ENCODE measurements at regions not wholly inside any gene's neighbourhood (a gene's known extent, or its start where the extent isn't known, plus 50 kb on each side); places are given as distances from the start of the nearest gene placed in this dataset.

GRCh38 chr12:108462686-108463085 is 52.4 kb upstream of the FICD start:
- DNase-seq (ENCODE audit: insufficient read length, low spot score) = no peak
- FAIRE-seq = no peak

GRCh38 chr12:108461058-108461660 is 53.9 kb upstream of the FICD start:
- FAIRE-seq = no peak

GRCh38 chr12:108459149-108459548 is 55.9 kb upstream of the FICD start:
- DNase-seq (ENCODE audit: insufficient read length, low spot score) (no peak), FAIRE-seq (no peak)

More at GRCh38 chr12:108461058-108461660, 53.9 kb upstream of the FICD start:
- DNase-seq (ENCODE audit: insufficient read length, low spot score) = no peak

- no peak for FAIRE-seq
- no peak for DNase-seq (ENCODE audit: insufficient read length, low spot score)
Observed at GRCh38 chr12:108457734-108458361, 57.2 kb upstream of the FICD start.

GRCh38 chr12:108457006-108457733 is 57.9 kb upstream of the FICD start:
- peak; percentile 57 for DNase-seq (ENCODE audit: insufficient read length, low spot score)
- peak; percentile 94 for FAIRE-seq

- FAIRE-seq (no peak), DNase-seq (ENCODE audit: insufficient read length, low spot score) (no peak)
Observed at GRCh38 chr12:108455706-108456105, 59.4 kb upstream of the FICD start.

- DNase-seq (ENCODE audit: insufficient read length, low spot score) (no peak), FAIRE-seq (no peak)
Observed at GRCh38 chr12:108454539-108455139, 60.4 kb upstream of the FICD start.

- no peak for FAIRE-seq
Observed at GRCh38 chr12:108449478-108449877, 65.6 kb upstream of the FICD start.

GRCh38 chr12:108448246-108448645 is 66.8 kb upstream of the FICD start:
- DNase-seq (ENCODE audit: insufficient read length, low spot score) (no peak), FAIRE-seq (no peak)

More at GRCh38 chr12:108449478-108449877, 65.6 kb upstream of the FICD start:
- DNase-seq (ENCODE audit: insufficient read length, low spot score) = no peak

- no peak for DNase-seq (ENCODE audit: insufficient read length, low spot score)
- no peak for FAIRE-seq
Observed at GRCh38 chr12:108447168-108447832, 67.8 kb upstream of the FICD start.

GRCh38 chr12:108446766-108447165 is 68.3 kb upstream of the FICD start:
- FAIRE-seq (no peak), DNase-seq (ENCODE audit: insufficient read length, low spot score) (no peak)

GRCh38 chr12:108442910-108443309 is 72.2 kb upstream of the FICD start:
- FAIRE-seq (no peak), DNase-seq (ENCODE audit: insufficient read length, low spot score) (no peak)

- DNase-seq (ENCODE audit: insufficient read length, low spot score) = no peak
- no peak for FAIRE-seq
Observed at GRCh38 chr12:108442067-108442466, 73.0 kb upstream of the FICD start.

GRCh38 chr12:108441549-108441948 is 73.5 kb upstream of the FICD start:
- FAIRE-seq (no peak), DNase-seq (ENCODE audit: insufficient read length, low spot score) (no peak)

- no peak for FAIRE-seq
- DNase-seq (ENCODE audit: insufficient read length, low spot score) = no peak
Observed at GRCh38 chr12:108440736-108441135, 74.3 kb upstream of the FICD start.

- DNase-seq (ENCODE audit: insufficient read length, low spot score) (no peak), FAIRE-seq (no peak)
Observed at GRCh38 chr12:108438667-108439066, 76.4 kb upstream of the FICD start.

GRCh38 chr12:108432423-108433121 is 82.5 kb upstream of the FICD start:
- FAIRE-seq (no peak), DNase-seq (ENCODE audit: insufficient read length, low spot score) (no peak)

- no peak for FAIRE-seq
- no peak for DNase-seq (ENCODE audit: insufficient read length, low spot score)
Observed at GRCh38 chr12:108430926-108431325, 84.2 kb upstream of the FICD start.

- FAIRE-seq = no peak
- no peak for DNase-seq (ENCODE audit: insufficient read length, low spot score)
Observed at GRCh38 chr12:108430245-108430644, 84.8 kb upstream of the FICD start.

- DNase-seq (ENCODE audit: insufficient read length, low spot score) = no peak
- no peak for FAIRE-seq
Observed at GRCh38 chr12:108425238-108425795, 86.2 kb upstream of the CMKLR1 start.

Measured in GM19239 (cell line).